NCI-H345 (cell line): ENCODE measurements at regions not wholly inside any gene's neighbourhood (a gene's known extent, or its start where the extent isn't known, plus 50 kb on each side); places are given as distances from the start of the nearest gene placed in this dataset.
"Not testable (repeated sequence)": the region's sequence is repeated elsewhere in the genome, so short reads cannot be mapped to it uniquely, and the experiment has no call there.

Experiments used
- DNase-seq: peaks from one replicate; lab custom pipeline; 2025; lab: John Stamatoyannopoulos, UW

GRCh38 chr1:8144323-8144722 is 118.2 kb upstream of the ERRFI1 start:
- DNase-seq, result no peak

- DNase-seq, result no peak
Measured at GRCh38 chr1:8142955-8143629, 117.0 kb upstream of the ERRFI1 start.

GRCh38 chr1:8139941-8140340 is 113.8 kb upstream of the ERRFI1 start:
- no peak for DNase-seq

DNA sequence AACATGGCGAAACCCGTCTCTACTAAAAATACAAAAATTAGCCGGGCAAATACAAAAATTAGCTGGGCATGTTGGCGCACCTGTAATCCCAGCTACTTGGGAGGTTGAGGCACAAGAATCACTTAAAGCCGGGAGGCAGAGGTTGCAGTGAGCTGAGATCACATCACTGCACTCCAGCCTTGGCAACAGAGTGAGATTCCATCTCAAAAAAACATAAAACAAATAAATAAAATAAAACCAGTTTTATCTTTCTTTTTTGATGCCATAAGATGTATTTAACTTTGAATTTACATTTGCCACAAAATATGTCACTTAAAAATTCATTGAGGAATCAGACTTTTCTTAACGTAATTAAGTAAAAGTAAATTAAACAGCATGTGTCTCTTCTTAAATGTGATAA is 113.3 kb upstream of the ERRFI1 start:
- DNase-seq, result no peak

DNA sequence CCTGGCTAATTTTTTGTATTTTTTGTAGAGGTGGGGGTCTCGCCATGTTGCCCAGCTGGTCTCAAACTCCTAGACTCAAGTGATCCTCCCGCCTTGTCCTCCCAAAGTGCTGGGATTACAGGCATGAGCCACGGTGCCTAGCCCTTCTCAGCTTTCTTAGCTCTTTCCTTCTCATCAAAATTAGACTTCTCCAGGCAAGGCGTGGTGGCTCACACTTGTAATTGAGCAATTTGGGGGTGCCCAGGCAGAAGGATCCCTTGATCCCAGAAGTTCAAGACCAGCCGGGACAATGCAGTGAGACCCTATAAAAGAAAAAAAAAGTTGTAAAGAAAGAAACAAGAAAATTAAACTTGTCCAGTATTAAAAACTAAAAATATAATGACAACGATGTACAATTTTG is 112.6 kb upstream of the ERRFI1 start:
- no peak for DNase-seq

- no peak for DNase-seq
Measured at GRCh38 chr1:8137481-8138244, 111.6 kb upstream of the ERRFI1 start.

- no peak for DNase-seq
Measured at GRCh38 chr1:8136766-8137165, 110.7 kb upstream of the ERRFI1 start.

DNA sequence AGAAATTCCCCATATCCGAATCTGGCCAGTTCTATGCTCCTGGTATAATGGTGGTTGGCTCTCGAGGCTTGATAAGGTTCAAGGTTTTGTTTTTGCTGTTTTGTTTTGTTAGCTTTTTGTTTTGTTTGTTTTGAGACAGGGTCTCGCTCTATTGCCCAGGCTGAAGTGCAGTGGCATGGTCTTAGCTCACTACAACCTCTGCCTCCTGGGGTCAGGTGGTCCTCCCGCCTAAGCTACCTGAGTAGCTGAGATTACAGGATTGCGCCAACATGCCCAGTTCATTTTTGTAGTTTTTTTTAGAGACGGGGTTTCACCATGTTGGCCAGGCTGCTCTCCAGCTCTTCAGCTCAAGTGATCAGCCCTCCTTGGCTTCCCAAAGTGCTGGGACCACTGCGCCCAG is 109.1 kb upstream of the ERRFI1 start:
- DNase-seq, result no peak

GRCh38 chr1:8134546-8135235 is 108.6 kb upstream of the ERRFI1 start:
- DNase-seq, result no peak

GRCh38 chr1:8133657-8134430 is 107.7 kb upstream of the ERRFI1 start:
- no peak for DNase-seq

GRCh38 chr1:8133190-8133589 is 107.1 kb upstream of the ERRFI1 start:
- no peak for DNase-seq

DNA sequence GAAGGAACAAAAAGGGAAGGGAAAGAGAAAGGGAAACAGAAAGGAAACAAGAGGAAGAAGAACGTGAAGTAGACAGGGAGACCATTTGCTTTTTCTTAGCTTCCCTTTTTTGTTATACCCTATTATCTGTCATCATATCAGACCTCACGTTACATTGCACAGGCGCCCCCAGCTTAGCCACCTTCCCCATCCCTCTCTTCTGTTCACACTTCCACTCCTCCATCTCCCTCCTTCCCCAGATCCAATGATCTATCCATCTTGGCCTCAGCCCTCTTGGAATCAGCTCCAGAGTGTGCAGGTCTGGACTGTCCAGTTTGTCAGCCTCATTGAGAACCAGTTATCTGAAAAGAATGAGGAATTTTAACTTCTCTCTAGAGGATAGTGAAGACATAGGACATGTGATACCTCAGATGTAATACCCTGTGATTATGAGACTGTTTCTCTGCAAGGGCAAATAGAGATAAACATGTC is 101.1 kb upstream of the ERRFI1 start:
- no peak for DNase-seq

DNA sequence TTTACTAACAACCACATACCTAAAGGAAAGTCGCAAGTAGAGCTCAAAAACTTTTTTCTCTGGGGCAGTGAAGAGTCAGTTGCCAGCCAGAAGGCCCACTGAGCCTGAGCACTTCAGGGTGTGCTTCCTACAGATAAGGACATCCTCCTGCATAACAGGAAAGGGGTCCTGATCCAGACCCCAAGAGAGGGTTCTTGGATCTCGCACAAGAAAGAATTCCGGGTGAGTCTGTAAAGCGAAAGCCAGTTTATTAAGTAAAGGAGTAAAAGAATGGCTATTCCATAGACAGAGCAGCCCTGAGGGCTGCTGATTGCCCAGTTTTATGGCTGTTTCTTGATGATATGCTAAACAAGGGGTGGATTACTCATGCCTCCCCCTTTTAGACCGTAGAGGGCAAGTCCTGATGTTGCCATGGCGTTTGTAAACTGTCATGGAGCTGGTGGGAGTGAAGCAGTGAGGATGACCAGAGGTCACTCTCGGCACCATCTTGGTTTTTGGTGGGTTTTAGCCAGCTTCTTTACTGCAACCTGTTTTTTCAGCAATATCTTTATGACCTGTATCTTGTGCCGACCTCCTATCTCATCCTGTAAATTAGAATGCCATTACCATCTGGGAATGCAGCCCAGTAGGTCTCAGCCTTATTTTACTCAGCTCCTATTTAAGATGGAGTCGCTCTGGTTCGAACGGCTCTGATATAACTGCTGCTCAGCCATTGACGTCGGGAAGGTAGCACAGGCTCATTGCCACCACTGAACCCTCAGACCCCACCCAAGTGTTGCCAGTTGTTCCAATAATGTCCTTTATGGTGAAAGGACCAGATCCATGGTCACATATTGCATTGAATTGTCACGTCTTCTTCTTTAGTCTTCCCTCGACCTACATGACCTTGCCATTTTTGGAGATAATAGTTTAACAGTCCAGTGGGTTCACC is 96.6 kb upstream of the ERRFI1 start:
- no peak for DNase-seq

DNA sequence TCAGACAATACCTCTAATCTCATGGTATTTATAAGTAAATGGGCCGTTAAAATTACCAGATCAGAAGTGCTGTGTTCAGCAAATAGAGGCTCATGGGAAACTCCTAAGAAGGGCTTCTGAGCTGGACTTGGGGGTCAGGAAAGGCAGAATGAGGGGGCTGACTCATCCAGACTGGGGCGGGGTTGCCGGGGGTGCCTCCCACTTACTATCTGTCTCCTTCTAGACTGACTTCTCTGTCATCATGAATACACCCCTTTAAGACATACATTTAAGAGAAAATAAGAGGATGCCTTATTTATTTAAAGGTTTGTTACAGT is 96.0 kb upstream of the ERRFI1 start:
- no peak for DNase-seq

DNA sequence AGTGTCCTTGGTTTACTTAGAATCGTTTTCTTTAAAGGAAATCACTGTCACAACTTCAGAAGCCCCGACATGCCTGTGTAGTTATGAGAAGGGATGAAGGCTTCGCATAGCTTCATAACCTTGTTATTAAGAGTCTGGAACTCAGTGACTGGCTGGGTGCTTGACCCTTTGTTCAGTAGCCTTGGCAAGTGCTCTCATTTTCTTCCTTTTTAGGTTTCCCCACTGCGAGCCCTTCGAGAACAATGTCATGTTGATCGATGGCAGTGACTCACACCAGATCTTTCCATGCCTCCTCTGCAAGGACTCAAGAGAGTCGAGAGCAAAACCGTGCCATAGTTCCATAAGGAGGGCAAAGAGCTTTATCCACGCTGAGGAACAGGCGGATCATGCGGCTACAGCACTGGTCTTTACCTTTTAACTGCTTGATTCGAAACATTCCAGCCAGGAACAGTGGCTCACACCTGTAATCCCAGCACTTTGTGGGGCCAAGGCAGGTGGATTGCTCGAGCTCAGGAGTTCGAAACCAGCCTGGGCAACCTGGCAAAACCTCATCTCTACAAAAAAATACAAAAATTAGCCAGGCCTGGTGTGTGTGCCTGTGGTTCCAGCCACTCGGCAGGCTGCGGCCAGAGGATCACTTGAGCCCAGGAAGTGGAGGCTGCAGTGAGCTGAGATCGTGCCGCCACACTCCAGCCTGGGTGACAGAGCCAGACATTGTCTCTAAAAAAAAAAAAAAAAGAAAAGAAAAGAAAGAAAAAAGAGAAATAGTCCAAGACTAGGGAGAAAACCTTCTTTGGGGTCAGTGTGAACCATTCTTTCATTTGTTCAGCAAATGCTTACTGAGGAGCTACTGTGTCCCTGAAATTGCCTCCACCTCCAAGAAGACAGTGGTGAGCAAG is 95.4 kb upstream of the ERRFI1 start:
- no peak for DNase-seq

- no peak for DNase-seq
Measured at GRCh38 chr1:8120693-8121260, 94.7 kb upstream of the ERRFI1 start.

DNA sequence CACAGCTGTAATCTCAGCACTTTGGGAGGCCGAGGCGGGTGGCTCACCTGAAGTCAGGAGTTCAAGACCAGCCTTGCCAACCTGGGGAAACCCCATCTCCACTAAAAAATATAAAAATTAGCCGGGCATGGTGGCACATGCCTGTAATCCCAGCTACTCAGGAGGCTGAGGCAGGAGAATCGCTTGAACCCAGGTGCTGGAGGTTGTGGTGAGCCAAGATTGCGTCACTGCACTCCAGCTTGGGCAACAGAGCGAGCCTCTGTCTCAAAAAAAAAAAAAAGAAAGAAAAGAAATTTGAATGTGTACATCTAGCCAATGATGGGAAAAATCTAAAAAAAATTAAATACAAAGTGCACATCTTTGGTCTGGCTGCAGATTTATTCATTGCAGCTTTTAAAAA is 92.6 kb upstream of the ERRFI1 start:
- not testable (repeated sequence) for DNase-seq

DNA sequence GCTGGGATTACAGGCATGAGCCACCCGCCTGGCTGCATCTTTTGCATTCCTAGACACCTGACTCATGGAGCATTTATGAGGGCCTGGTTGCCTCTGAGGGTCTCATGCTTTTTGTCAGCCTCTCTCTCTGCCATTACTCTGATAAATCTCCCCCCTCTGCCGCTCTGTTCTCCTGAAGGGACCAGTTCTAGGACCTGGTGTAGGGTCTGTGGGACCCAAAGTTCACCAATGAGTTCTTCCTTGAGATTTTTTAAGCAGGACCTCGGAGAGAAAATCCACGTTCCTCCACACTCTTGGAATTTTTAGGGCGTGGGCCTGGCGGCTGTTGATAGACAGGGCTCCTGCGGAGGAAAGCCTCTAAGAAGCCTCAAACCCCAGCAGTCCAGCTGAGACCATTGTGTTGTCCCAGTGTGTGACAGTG is 91.9 kb upstream of the ERRFI1 start:
- no peak for DNase-seq

DNA sequence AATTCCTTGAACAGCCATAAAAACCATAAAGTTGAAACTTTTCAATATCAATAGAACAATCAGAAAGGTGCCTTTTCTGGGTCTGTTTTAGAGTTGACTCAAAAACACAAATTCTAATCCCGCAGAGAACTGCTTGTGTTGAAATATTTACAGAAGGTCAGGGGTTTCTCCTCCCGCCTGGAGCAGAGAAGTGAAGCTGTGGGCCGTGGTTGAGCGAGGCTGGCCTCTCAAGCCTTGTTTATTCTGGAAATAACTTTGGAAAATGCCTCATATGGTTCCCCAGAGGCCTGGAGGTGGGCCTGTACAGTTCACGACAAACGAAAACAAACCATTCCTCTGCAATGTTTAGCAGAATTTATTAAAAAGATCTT is 90.8 kb upstream of the ERRFI1 start:
- no peak for DNase-seq

DNA sequence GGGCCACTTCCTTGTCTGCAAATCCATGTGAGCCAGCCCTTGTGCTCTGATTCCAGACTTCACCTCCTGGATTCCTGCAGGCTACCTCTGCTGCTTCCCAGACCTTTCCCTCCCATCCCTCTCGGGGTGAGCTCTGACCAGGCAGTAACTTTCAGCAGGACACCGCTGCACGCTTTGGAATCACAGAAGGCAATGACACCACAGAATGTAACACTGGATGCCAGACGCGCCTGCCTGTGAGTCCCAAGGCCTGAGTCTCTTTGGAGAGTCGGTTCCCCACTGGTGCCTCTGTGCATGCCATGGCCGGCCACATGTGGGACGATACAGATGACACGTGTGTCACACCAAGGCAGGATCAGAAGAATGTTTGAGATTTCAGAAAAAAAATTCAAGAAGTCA is 89.7 kb upstream of the ERRFI1 start:
- no peak for DNase-seq
